ENCODE measurements at regions not wholly inside any gene's neighbourhood (a gene's known extent, or its start where the extent isn't known, plus 50 kb on each side); places are given as distances from the start of the nearest gene placed in this dataset.
A peak's percentile ranks its signal among the peaks of the same experiment; 100 is the strongest.

DNA sequence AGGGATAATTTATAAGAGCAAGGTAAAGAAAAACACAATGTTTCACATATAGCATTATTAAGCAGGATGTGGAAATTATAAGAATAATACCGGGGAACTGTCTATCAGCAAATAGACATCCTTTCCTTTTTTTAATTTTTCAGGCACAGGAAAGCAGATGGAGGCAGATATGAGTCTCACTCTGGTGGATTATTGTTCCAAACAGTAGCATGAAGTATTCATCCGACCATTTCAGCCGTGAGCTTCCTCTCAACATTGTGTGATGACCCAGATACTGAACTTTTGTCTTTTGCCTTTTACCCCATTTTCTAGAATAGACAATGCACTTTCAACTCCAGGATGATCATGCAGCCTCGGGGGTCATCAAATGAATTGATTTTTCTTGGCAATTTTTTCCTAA, 599.8 kb downstream of the ADGRL2 start:
- H3K4me1 ChIP-seq (ENCODE audit: low read depth) = no peaks in the 10 kb centered on the region
- no peak overlapping the region for H3K27ac ChIP-seq
- H3K4me3 ChIP-seq = no peak overlapping the region
- no peaks in the 10 kb centered on the region for H3K27me3 ChIP-seq
- no peak for TF ChIP-seq CTCF (IDR thresholded peaks at IDR 0.05; ENCODE audit: low read depth, low read length)
- no peaks in the 10 kb centered on the region for H3K9me3 ChIP-seq (ENCODE audit: low read depth)
- DNase-seq (ENCODE audit: low read depth in 1 of 2, low spot score in 1 of 2) = no peak
- no peaks in the 10 kb centered on the region for H3K36me3 ChIP-seq

DNA sequence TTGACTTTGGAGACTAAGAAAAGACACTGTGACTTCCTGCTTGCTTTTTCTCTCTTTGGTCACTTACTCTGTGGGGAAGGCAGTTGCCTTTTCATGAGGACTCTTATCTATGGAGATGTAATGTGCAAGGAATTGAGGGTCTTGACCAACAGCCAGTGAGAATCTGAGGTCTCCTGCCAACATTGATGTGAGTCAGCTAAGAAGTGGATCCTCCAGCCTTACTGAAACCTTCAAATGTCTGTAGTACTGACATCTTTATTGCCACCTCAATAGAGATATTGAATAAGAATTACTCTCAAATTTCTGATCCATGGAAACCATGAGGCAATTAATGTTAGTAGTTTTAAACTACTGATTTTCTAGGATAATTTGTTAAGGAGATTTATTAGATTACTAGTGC, 598.4 kb downstream of the ADGRL2 start:
- no peaks in the 10 kb centered on the region for H3K4me1 ChIP-seq (ENCODE audit: low read depth)
- H3K27me3 ChIP-seq = no peaks in the 10 kb centered on the region
- TF ChIP-seq CTCF (IDR thresholded peaks at IDR 0.05; ENCODE audit: low read depth, low read length) = no peak
- no peaks in the 10 kb centered on the region for H3K9me3 ChIP-seq (ENCODE audit: low read depth)
- H3K27ac ChIP-seq = no peak overlapping the region
- H3K36me3 ChIP-seq = no peaks in the 10 kb centered on the region
- peak in 1 of 2 donors; percentile 25 for DNase-seq (ENCODE audit: low read depth in 1 of 2, low spot score in 1 of 2)
- H3K4me3 ChIP-seq = no peak overlapping the region

GRCh38 chr1:82398357-82398756, 597.6 kb downstream of the ADGRL2 start:
- no peak overlapping the region for H3K4me3 ChIP-seq
- no peak for TF ChIP-seq CTCF (IDR thresholded peaks at IDR 0.05; ENCODE audit: low read depth, low read length)
- no peaks in the 10 kb centered on the region for H3K36me3 ChIP-seq
- no peaks in the 10 kb centered on the region for H3K9me3 ChIP-seq (ENCODE audit: low read depth)
- H3K4me1 ChIP-seq (ENCODE audit: low read depth) = no peaks in the 10 kb centered on the region
- DNase-seq (ENCODE audit: low read depth in 1 of 2, low spot score in 1 of 2) = peak in 1 of 2 donors; percentile 2
- H3K27me3 ChIP-seq = no peaks in the 10 kb centered on the region
- H3K27ac ChIP-seq = no peak overlapping the region

- H3K27ac ChIP-seq = no peak overlapping the region
- no peak for DNase-seq (ENCODE audit: low read depth in 1 of 2, low spot score in 1 of 2)
- no peaks in the 10 kb centered on the region for H3K4me1 ChIP-seq (ENCODE audit: low read depth)
- no peaks in the 10 kb centered on the region for H3K27me3 ChIP-seq
- H3K36me3 ChIP-seq = no peaks in the 10 kb centered on the region
- TF ChIP-seq CTCF (IDR thresholded peaks at IDR 0.05; ENCODE audit: low read depth, low read length) = no peak
- no peak overlapping the region for H3K4me3 ChIP-seq
- H3K9me3 ChIP-seq (ENCODE audit: low read depth) = no peaks in the 10 kb centered on the region
These were observed 594.7 kb downstream of the ADGRL2 start for GRCh38 chr1:82395440-82395839.

DNA sequence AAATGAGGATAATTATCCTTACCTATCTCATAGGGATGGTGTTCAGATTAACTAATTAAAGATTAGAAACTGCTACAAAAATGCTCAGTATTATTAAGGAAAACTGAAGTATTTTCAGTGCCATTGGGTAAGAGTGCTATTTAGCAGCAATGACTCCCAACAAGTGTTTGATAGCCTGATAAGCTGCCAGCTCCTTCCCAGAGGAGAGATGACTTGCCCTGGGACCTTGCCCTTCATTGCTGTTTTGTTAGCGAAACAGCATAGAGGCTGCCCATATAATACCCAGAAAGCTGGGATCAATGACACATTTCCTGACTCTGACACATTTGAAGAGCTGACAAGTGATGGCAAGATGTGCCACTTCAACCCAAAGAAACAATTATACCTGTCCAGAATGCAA, 592.2 kb downstream of the ADGRL2 start:
- no peaks in the 10 kb centered on the region for H3K27me3 ChIP-seq
- H3K4me1 ChIP-seq (ENCODE audit: low read depth) = no peaks in the 10 kb centered on the region
- no peak overlapping the region for H3K4me3 ChIP-seq
- H3K36me3 ChIP-seq = no peaks in the 10 kb centered on the region
- no peak for DNase-seq (ENCODE audit: low read depth in 1 of 2, low spot score in 1 of 2)
- no peaks in the 10 kb centered on the region for H3K9me3 ChIP-seq (ENCODE audit: low read depth)
- TF ChIP-seq CTCF (IDR thresholded peaks at IDR 0.05; ENCODE audit: low read depth, low read length) = no peak
- H3K27ac ChIP-seq = no peak overlapping the region

DNA sequence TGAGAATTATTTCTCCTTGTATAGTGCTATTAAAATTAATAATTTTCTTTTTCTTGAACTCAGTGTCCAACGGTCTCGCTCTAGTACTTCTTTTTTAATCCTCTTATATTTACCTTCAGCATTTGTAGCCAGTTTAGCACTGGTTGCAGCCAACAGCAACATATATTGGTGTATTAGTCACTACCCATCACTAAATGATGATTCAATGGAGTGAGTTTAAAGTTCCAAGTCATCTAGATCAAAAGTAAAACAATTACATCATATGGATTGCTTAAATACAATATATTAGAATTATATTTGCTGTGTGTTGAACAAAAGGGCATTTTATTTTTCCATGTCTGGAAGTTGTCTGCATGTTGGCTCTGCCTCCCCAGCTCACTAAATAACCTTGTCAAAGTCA, 591.8 kb downstream of the ADGRL2 start:
- Histone ChIP-seq H3K4me1 (ENCODE audit: low read depth) (no peaks in the 10 kb centered on the region), H3K4me3 (no peak overlapping the region), H3K27me3 (no peaks in the 10 kb centered on the region), H3K36me3 (no peaks in the 10 kb centered on the region), H3K9me3 (ENCODE audit: low read depth) (no peaks in the 10 kb centered on the region), H3K27ac (no peak overlapping the region)
- no peak for TF ChIP-seq CTCF (IDR thresholded peaks at IDR 0.05; ENCODE audit: low read depth, low read length)
- DNase-seq (ENCODE audit: low read depth in 1 of 2, low spot score in 1 of 2) = peak in 1 of 2 donors; percentile 1
